Large intestine (tissue), 3 donors: ENCODE measurements at regions not wholly inside any gene's neighbourhood (a gene's known extent, or its start where the extent isn't known, plus 50 kb on each side); places are given as distances from the start of the nearest gene placed in this dataset.
"Not testable (repeated sequence)": the region's sequence is repeated elsewhere in the genome, so short reads cannot be mapped to it uniquely, and the experiment has no call there.

Source experiments
- DNase-seq, 2 donors: peaks; one replicate each; pipeline versions ENCODE4 v3.0.0 to v3.0.0-alpha.2; 2013
- H3K27ac ChIP-seq: one replicate; pipeline ENCODE4 v1.5.1; 2013; ENCODE audit warnings: low read length
- H3K27me3 ChIP-seq: 2 replicates; pipeline ENCODE4 v1.6.1; 2013; ENCODE audit warnings: low read length; ENCODE audit not compliant: control insufficient read depth, insufficient read depth
- H3K36me3 ChIP-seq: 2 replicates; pipeline ENCODE4 v1.6.1; 2013; ENCODE audit warnings: low read length; ENCODE audit not compliant: control insufficient read depth, insufficient read depth
- H3K4me1 ChIP-seq: one replicate; pipeline ENCODE4 v1.6.1; 2013; ENCODE audit warnings: low read length; ENCODE audit not compliant: control insufficient read depth, insufficient read depth
- H3K4me3 ChIP-seq: one replicate; pipeline ENCODE4 v1.5.1; 2013; ENCODE audit warnings: low read length
- H3K9me3 ChIP-seq: one replicate; pipeline ENCODE4 v1.6.1; 2013; ENCODE audit warnings: mild to moderate bottlenecking, low read depth, low read length, moderate library complexity; ENCODE audit not compliant: control insufficient read depth
- WGBS: methylation state at CpG from one replicate; pipeline ENCODE4 v1.1.5; 2013; ENCODE audit warnings: low lambda C conversion rate; ENCODE audit not compliant: insufficient coverage; 5-methylcytosine and 5-hydroxymethylcytosine counted together

DNA sequence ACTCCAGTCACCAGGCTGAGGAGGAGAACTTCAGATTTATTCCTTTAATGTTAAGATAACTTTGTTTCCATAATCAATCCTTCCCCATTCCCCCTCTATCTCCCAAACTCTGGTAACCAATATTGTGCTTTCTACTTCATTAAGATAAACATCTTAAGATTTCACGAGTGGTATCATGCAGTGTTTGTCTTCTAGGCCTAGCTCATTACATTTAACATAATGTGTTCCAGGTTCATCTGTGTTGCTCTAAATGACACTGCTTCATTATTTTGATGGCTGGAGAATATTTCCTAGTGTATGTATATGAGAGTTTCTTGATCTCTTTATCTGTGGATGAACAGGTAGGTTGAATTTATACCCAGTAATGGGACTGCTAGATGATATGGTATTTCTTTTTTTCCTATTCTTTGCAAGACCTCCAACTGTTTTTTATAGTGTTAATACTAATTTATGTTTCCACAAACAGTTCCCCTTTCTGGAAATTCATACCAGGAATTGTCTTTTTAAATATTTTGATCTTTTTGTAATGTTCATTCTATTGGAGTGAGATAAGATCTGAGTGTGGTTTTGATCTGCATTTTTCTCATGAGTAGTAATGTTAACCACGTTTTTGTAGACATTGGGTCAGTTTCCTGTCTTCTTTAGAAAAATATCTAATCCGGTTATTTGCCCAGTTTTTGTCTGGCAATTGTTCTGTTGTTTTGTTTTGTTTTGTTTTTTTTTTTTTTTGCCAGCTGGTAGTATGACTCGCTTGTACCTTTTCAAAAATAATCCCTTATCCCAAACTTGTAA lies 97.3 kb downstream of the POTEH start:
- not testable (repeated sequence) for H3K27ac ChIP-seq, H3K4me1 ChIP-seq, H3K4me3 ChIP-seq, H3K9me3 ChIP-seq, H3K36me3 ChIP-seq, H3K27me3 ChIP-seq, DNase-seq
- 67% methylated on average over 1 of the region's 4 CpGs for WGBS

DNA sequence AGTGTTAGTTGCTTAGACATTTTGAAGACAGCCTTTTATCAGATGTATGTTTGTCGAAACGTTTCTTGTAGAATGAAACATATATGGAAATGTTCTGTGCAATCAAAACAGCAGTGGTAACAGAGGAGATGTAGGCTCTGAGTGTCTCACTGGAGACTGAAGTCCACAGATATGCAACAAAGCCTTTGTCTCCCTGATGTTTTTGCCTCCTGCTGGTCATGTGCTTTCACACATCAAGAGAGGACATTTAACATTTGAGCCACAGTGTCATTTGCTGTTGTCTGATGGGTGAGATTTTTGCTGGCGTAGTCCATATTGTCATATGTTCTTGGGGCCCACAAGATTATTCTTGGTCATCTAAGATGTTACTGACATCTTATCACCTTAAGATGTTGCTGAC lies 101.7 kb downstream of the POTEH start:
- H3K9me3 ChIP-seq, H3K4me3 ChIP-seq, H3K36me3 ChIP-seq, DNase-seq, H3K27ac ChIP-seq, H3K27me3 ChIP-seq, H3K4me1 ChIP-seq: not testable (repeated sequence)
- WGBS = no CpG with 5 or more reads among the region's 3 CpGs

DNA sequence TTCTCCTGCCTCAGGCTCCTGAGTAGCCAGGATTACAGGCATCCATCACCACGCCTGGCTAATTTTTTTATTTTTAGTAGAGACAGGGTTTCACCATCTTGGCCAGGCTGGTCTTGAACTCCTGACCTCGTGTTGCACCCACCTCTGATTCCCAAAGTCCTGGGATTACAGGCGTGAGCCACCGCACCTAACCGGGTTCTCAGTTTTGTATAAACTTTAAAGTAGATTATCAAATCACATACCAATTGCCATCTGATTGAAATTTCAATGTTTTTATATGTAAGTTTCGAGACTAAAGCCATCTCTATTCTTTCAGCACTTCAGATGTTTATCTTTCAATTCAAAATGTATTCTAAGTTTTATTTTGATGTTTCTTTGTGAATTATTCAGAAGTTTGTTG lies 110.1 kb downstream of the POTEH start:
- not testable (repeated sequence) for H3K9me3 ChIP-seq, H3K27ac ChIP-seq, H3K4me1 ChIP-seq, H3K36me3 ChIP-seq, H3K4me3 ChIP-seq, DNase-seq, H3K27me3 ChIP-seq
- no CpG with 5 or more reads among the region's 6 CpGs for WGBS

DNA sequence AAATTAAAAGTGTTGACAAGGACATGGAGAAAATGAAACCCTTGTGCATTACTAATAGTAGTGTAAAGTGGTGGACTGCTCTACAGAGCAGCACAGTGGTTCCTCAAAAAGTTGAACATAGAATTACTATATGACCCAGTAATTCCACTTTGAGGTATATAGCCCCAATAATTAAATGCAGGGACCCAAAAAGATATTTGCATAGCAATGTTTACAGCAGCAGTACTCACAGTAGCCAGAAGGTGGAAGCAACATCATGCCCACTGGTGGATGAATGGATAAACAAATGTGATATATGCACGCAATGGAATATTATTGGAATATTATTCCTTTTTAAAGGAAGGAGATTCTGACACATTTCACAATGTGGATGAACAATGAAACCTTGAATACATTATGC lies 121.3 kb downstream of the POTEH start:
- H3K36me3 ChIP-seq, H3K27ac ChIP-seq, H3K4me3 ChIP-seq, H3K4me1 ChIP-seq, H3K9me3 ChIP-seq, H3K27me3 ChIP-seq, DNase-seq: not testable (repeated sequence)
- no CpG with 5 or more reads among the region's 1 CpG for WGBS

DNA sequence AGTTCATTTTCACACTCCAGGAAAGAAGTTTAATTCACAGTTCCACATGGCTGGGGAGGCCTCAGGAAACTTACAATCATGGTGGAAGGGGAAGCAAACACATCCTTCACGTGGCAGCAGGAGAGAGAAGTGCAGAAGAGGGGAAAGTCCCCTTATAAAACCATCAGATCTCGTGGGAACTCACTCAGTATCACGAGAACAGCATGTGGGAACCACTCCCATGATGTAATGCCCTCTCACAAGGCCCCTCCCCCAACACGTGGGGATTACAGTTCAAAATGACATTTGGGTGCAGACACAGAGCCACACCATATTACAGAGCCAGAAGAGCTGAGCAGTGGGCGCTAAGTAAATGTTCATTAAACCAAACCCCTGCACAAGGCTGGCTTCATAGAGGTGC lies 126.0 kb downstream of the POTEH start:
- not testable (repeated sequence) for DNase-seq, H3K27me3 ChIP-seq, H3K27ac ChIP-seq, H3K36me3 ChIP-seq, H3K4me1 ChIP-seq, H3K4me3 ChIP-seq, H3K9me3 ChIP-seq
- no CpG with 5 or more reads among the region's 5 CpGs for WGBS

DNA sequence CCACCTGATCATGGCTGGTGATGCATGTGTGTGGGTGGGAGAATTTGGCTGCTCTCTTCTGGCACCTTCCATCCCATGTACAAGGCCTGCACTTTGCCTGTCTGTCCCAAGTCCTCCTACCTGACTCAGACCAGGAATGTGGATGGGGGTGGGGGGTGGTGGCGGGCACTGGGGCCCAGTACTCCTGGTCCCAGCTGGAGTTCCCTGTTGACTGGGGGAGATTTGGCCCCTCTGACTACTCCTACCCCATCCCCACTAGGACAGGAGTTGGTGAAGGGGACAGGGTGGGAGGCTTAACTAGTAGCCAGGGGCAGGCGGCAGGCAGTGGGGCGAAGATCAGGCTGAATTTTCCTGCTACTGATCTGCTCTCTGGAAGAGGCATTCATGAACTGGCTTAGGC lies 126.6 kb downstream of the POTEH start:
- H3K36me3 ChIP-seq, H3K4me1 ChIP-seq, H3K4me3 ChIP-seq, H3K9me3 ChIP-seq, DNase-seq, H3K27me3 ChIP-seq, H3K27ac ChIP-seq: not testable (repeated sequence)
- WGBS = no CpG with 5 or more reads among the region's 3 CpGs

DNA sequence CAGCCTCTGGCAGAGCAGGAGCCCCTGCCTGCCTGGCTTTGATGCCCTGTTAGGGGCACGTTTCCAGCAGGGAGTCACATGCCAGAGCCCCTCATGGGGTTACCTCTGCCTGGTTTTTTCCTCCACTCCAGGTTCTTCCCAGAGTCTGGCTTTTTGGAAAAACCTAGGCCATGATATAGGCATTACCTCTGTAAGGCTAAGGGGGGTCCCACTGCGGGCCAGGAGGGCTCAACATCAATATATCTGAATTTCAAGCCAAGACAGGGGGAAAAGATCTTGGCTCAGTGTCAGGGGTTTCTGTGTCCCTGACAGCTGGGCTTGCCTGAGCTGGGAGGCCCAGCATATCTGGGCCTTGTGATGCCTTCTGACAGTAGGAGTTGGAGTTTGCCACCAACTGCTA lies 127.4 kb downstream of the POTEH start:
- not testable (repeated sequence) for H3K27me3 ChIP-seq

DNA sequence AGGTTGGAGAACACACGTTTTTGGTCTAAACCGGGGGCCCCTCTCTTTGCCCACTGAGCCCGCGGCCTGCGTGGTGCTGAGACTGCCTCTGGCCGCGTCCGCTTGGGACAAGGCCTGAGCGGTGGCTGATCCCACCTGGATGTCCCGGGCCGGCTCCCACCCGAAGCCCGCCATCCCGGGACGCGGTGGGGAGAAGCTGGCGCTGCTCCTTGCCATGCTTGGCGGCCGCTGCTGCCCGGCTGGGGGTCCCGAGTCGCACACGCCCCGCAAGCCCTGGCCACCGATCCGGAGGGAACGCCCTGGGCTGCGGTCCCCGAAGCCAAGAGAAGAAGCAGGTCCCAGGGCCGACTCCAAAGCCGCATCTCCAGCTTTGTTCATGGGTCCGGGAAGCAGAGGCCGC lies 130.1 kb downstream of the POTEH start:
- not testable (repeated sequence) for H3K27me3 ChIP-seq, H3K36me3 ChIP-seq, H3K27ac ChIP-seq, H3K9me3 ChIP-seq, DNase-seq, H3K4me3 ChIP-seq, H3K4me1 ChIP-seq
- WGBS = no CpG with 5 or more reads among the region's 33 CpGs

More for the DNA sequence above, 127.4 kb downstream of the POTEH start:
- not testable (repeated sequence) for H3K4me1 ChIP-seq, H3K36me3 ChIP-seq, H3K27ac ChIP-seq, H3K9me3 ChIP-seq, DNase-seq, H3K4me3 ChIP-seq
- no CpG with 5 or more reads among the region's 2 CpGs for WGBS

DNA sequence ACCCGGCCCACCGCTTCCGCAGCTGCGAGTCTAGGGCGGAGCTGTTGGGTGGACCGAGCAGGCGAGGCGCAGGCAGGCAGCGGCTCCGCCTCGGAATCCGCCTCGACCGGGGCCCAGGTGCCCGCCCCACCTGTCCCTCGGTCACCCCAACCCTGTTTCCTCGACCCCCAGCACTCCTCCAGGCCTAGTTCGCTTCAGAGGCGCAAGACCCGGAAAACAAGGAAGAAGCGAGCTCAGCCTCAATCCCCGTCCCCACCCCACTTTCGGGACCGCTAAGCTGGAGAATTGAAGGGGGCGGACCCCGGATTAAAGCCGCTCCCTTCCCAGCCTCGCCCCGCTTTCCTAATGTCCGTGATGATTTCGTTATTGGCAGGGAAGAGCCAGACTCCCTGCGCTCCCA lies 131.3 kb downstream of the POTEH start:
- not testable (repeated sequence) for H3K36me3 ChIP-seq, H3K4me3 ChIP-seq, H3K4me1 ChIP-seq, H3K27ac ChIP-seq, H3K9me3 ChIP-seq, DNase-seq, H3K27me3 ChIP-seq
- no CpG with 5 or more reads among the region's 32 CpGs for WGBS

DNA sequence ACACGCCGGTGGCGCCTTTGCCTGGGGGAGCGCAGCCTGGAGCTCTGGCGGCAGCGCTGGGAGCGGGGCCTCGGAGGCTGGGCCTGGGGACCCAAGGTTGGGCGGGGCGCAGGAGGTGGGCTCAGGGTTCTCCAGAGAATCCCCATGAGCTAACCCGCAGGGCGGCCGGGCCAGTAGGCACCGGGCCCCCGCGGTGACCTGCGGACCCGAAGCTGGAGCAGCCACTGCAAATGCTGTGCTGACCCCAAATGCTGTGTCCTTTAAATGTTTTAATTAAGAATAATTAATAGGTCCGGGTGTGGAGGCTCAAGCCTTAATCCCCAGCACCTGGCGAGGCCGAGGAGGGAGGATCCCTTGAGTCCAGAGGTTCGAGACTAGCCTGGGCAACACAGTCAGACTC lies 132.2 kb downstream of the POTEH start:
- H3K27ac ChIP-seq, H3K4me1 ChIP-seq, H3K27me3 ChIP-seq, DNase-seq, H3K9me3 ChIP-seq, H3K4me3 ChIP-seq, H3K36me3 ChIP-seq: not testable (repeated sequence)
- no CpG with 5 or more reads among the region's 22 CpGs for WGBS

DNA sequence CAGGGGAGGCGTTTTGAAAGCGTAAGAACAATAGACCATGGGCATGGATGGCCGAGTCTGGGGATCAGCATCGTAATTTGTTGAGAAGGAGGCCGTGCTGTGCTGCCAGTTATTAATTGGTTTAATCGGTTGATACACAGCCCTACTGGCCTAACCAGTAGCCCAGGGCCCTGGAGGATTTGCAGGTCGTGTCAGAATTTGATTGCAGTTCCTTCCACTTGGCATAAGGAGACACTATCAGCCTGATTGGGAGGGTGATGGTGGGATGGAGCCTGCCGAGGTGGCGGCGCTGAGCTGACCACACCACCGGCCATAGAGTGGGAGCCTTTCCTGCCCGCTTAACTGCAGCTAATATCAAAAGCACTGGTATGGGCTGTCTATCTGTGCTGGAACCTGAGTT lies 133.4 kb downstream of the POTEH start:
- H3K4me3 ChIP-seq, H3K9me3 ChIP-seq, DNase-seq, H3K4me1 ChIP-seq, H3K27ac ChIP-seq, H3K36me3 ChIP-seq, H3K27me3 ChIP-seq: not testable (repeated sequence)
- WGBS = no CpG with 5 or more reads among the region's 12 CpGs
